ENCODE measurements at regions not wholly inside any gene's neighbourhood (a gene's known extent, or its start where the extent isn't known, plus 50 kb on each side); places are given as distances from the start of the nearest gene placed in this dataset.

DNA sequence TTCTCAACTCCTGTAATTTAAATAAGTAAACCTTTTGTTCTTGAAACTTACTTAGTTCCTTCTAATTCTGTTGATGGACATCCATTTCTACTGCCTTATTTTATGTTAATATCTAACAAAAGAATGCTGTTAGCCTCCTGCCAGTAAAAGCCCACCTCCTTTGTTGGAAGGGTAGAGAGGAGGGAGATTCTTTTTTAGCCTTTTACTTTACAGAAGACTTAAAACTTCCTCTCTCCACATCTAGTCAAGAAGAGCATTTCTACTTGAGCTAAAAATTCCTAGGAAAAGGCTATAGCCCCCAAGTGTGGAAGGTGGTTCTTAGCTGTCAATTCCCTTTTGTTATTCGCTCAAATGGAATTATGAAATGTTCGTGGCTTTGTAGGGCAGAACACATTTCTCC, 118.7 kb downstream of the ZIC3 start:
- TF ChIP-seq JUN (IDR thresholded peaks at IDR 0.05) = no peak
- TF ChIP-seq EP300 (IDR thresholded peaks at IDR 0.05) = no peak
- no peak for TF ChIP-seq CTCF (IDR thresholded peaks at IDR 0.05)
- TF ChIP-seq CHD4 (IDR thresholded peaks at IDR 0.05; ENCODE audit: borderline replicate concordance) = no peak
- TF ChIP-seq SMC3 (IDR thresholded peaks at IDR 0.05) = no peak
- no peak for TF ChIP-seq HMGXB4 (CRISPR knock-in tag; IDR thresholded peaks at IDR 0.05; ENCODE audit: borderline replicate concordance)
- TF ChIP-seq JUNB (IDR thresholded peaks at IDR 0.05) = no peak
- TF ChIP-seq CHD2 (IDR thresholded peaks at IDR 0.05; ENCODE audit: low read length, partially characterized antibody) = no peak
- TF ChIP-seq CBX8 (IDR thresholded peaks at IDR 0.05) = no peak
- no peak for TF ChIP-seq POLR2A (IDR thresholded peaks at IDR 0.05; ENCODE audit: low read length)
- TF ChIP-seq, protein P1, sequence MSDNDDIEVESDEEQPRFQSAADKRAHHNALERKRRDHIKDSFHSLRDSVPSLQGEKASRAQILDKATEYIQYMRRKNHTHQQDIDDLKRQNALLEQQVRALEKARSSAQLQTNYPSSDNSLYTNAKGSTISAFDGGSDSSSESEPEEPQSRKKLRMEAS (IDR thresholded peaks at IDR 0.05) = no peak

All from A549 (cell line).